GM04503 (cell line): ENCODE measurements at regions not wholly inside any gene's neighbourhood (a gene's known extent, or its start where the extent isn't known, plus 50 kb on each side); places are given as distances from the start of the nearest gene placed in this dataset.

ENCODE experiments used
- DNase-seq: peaks from one replicate; pipeline ENCODE4 v3.0.0-alpha.2; 2012; ENCODE audit warnings: low read depth

- DNase-seq, result no peak
Measured at GRCh38 chr1:221308534-221309511, 429.6 kb downstream of the HLX start.

GRCh38 chr1:221309723-221310122, 430.5 kb downstream of the HLX start:
- DNase-seq, result no peak

GRCh38 chr1:221310180-221310579, 430.9 kb downstream of the HLX start:
- DNase-seq, result no peak

- DNase-seq, result peak; percentile 61
Measured at GRCh38 chr1:221315330-221315729, 426.6 kb downstream of the DUSP10 start.

GRCh38 chr1:221316491-221317056, 425.3 kb downstream of the DUSP10 start:
- peak; percentile 27 for DNase-seq

- no peak for DNase-seq
Measured at GRCh38 chr1:221317537-221317936, 424.4 kb downstream of the DUSP10 start.

- no peak for DNase-seq
Measured at GRCh38 chr1:221327954-221328353, 413.9 kb downstream of the DUSP10 start.

- DNase-seq, result no peak
Measured at GRCh38 chr1:221328371-221328770, 413.5 kb downstream of the DUSP10 start.

- no peak for DNase-seq
Measured at GRCh38 chr1:221331273-221332183, 410.4 kb downstream of the DUSP10 start.

- DNase-seq, result no peak
Measured at GRCh38 chr1:221334062-221334461, 407.8 kb downstream of the DUSP10 start.

- DNase-seq, result peak; percentile 97
Measured at GRCh38 chr1:221335161-221336101, 406.5 kb downstream of the DUSP10 start.

- no peak for DNase-seq
Measured at GRCh38 chr1:221336126-221336525, 405.8 kb downstream of the DUSP10 start.

GRCh38 chr1:221337106-221337505, 404.8 kb downstream of the DUSP10 start:
- no peak for DNase-seq

- no peak for DNase-seq
Measured at GRCh38 chr1:221343136-221343535, 398.8 kb downstream of the DUSP10 start.

GRCh38 chr1:221343607-221344006, 398.3 kb downstream of the DUSP10 start:
- no peak for DNase-seq

GRCh38 chr1:221344693-221345092, 397.2 kb downstream of the DUSP10 start:
- DNase-seq, result no peak

GRCh38 chr1:221347706-221348105, 394.2 kb downstream of the DUSP10 start:
- DNase-seq, result no peak

GRCh38 chr1:221350091-221350490, 391.8 kb downstream of the DUSP10 start:
- DNase-seq, result no peak

- DNase-seq, result no peak
Measured at GRCh38 chr1:221356693-221357092, 385.2 kb downstream of the DUSP10 start.

GRCh38 chr1:221363039-221363438, 378.9 kb downstream of the DUSP10 start:
- no peak for DNase-seq

- no peak for DNase-seq
Measured at GRCh38 chr1:221366495-221367110, 375.3 kb downstream of the DUSP10 start.
